GDM1 (cell line): ENCODE measurements at regions not wholly inside any gene's neighbourhood (a gene's known extent, or its start where the extent isn't known, plus 50 kb on each side); places are given as distances from the start of the nearest gene placed in this dataset.
"Not testable (repeated sequence)": the region's sequence is repeated elsewhere in the genome, so short reads cannot be mapped to it uniquely, and the experiment has no call there.

Source experiments
- DNase-seq: peaks from one replicate; lab custom pipeline; 2025; lab: John Stamatoyannopoulos, UW

DNA sequence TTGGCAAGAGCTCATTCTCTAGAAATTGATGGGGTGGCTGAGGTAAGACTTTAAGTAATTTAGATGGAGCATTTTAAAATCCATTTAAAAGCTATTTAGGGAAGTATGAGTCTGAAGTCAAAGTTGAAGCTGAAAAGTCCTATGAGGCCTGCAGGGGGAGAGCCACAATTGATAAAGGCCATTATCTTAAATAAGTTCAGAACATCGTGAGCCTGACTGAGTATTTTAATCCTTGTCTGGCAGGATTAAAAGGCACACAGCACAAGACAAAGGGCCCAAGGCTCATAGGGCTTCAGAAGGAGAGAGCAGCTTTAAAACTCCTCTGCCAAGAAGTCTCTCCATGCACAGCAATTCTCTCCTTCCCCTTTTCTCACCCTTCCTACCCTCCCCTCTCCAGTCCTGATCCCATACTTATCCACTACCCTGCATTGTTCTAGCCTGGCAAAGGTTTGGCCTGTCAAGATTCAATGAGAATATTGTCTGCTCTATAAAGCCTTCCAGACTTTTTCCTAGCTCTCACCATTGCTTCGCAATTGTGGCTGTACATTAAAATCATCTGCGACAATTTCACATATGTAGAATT, 1312.9 kb downstream of the FAM181B start:
- DNase-seq, result no peak

DNA sequence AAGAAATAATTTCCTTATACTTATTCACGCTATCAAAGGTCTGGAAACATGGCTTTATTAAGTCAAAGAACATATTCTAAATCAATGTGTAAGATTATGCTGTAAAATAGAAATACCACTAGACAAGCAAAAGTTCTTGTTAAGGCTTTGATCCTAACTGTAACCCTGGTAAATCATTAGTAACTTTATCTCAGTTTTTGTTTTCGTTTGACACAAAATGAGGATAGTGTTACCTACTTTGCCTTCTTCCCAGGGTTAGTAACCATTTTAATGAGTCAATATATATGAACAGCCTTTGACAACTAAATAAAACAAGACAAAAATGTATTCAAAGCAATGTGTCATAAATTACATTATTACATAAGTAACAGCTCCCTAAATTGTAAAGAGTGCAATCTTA, 1336.3 kb downstream of the FAM181B start:
- DNase-seq, result no peak

DNA sequence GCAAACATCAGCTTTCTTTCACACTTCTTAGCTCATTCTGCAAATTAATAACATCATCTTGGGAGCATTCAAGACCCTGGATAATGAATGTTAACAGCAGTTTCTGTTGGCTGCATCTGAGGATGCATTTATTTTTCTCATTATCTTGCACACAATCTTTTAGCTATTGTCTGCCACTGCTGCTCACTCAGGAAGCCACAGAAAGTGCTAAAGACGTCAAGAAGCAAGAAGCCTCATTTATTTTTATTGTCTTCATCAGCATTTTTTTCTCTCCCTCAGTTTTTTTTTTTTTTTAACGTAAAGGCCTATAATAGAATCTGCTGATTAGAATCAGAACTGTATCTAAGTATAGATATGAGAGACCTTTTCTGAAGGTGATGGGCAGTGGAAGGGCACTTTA, 1339.4 kb downstream of the FAM181B start:
- no peak for DNase-seq

DNA sequence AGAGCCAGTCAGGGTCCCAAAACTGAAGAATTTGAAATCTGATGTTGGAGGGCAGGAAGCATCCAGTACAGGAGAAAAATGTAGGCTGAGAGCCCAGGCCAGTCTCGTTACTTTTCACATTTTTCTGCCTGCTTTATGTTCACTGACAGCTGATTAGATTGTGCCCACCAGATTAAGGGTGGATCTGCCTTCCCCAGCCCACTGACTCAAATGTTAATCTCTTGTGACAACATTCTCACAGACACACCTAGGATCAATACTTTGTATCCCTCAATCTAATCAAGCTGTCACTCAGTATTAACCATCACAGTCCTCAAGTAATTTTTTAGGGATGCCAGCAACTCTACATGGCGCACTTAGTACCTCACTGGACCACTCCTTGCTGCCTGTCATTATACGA, 1345.3 kb downstream of the FAM181B start:
- no peak for DNase-seq

DNA sequence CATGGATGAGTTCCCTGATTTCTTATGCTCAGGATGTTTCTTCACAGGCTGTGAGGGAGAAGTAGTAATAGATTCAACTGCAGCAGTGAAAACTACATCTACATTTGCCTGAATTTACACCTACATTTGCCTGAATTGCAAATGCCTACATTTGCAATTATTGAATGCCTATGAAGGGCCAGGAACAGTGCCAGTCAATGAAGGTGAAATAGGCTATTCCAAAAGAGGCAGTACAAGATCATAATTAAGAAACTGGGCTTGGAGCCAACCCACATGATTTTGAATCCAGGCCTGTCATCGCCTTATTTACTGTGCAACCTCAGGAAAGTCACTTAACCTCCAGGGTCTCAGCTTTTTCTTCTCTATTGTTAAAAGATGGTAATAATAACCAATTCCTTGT, 1353.3 kb downstream of the FAM181B start:
- no peak for DNase-seq

DNA sequence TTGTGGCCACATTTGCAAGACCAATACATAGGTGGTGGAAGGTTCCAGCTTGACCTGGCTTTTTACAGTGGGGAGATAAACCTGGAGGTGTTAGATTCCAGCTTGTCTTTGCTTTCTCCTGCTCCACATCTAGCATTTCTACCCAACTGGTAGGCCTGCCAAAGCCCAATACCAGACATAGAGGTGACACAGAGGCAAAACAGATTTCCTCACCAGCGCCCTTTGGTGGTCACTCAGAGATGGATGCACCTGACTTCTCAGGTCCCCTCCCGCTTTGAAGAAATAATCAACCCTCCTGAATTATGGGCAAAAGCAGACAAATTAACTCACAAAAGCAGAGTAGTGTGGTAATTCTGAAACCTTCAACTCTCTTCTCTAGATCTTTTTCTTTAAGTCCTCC, 1356.2 kb downstream of the FAM181B start:
- no peak for DNase-seq

DNA sequence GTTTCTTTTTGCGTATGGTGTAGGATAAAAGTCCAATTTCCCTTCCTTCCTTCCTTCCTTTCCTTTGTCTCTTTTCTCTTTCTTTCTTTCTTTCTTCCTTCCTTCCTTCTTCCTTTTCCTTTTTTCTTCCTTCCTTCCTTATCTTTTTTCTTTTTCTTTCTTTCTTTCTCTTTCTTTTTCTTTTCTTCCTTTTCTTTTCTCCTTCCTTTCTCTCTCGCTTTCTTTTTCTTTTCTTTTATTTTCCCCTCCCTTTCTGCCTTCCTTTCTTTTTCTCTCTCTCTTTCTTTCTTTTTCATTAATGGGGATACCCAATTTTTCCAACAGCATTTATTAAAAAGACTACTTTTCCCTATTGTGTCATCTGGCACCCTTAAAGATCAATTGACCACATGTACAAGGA, 1359.7 kb downstream of the FAM181B start:
- no peak for DNase-seq

DNA sequence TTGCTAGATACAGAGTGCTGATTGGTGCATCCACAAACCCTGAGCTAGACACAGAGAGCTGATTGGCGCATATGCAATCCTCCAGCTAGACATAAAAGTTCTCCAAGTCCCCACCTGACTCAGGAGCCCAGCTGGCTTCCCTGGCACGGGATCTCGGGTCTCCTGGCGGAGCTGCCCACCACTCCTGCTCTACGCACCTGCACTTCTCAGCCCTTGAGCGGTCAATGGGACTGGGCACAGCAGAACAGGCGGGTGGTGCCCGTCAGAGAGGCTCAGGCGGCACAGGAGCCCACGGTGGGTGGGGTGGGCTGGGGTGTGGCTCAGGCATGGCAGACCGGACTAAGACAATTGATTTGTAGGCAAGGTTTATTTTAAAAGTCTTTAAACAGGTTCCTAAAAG, 1365.5 kb downstream of the FAM181B start:
- no peak for DNase-seq

DNA sequence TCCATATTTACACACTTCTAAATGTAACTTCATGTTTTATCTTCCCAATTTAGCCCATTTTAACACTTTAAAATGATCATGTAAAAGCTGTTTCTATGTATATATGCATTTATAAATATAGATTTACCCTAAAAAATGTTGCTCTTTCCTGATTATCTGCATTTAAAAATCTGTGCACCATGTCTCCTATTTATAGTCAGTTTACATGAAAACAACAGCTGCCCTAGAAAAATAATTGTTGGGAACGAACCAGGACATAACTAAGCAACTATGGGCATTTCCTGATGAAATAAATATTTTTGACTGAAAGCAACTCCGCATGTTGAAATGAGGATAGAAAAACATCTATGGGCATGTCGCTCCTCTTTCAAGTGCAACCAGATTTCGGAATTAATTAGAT, 1368.2 kb downstream of the FAM181B start:
- DNase-seq, result no peak

DNA sequence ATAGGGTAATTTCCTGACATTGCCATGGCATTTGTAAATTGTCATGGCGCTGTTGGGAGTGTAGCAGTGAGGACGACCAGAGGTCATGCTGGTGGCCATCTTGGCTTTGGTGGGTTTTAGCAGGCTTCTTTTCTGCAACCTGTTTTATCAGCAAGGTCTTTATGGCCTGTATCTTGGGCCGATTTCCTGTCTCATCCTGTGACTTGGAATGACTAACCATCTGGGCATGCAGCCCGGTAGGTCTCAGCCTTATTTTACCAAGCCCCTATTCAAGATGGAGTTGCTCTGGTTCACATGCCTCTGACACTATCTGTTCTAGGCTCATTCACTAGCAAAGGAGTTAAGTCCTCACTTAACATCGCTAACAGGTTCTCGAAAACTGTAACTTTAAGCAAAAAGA, 1374.2 kb downstream of the FAM181B start:
- no peak for DNase-seq

DNA sequence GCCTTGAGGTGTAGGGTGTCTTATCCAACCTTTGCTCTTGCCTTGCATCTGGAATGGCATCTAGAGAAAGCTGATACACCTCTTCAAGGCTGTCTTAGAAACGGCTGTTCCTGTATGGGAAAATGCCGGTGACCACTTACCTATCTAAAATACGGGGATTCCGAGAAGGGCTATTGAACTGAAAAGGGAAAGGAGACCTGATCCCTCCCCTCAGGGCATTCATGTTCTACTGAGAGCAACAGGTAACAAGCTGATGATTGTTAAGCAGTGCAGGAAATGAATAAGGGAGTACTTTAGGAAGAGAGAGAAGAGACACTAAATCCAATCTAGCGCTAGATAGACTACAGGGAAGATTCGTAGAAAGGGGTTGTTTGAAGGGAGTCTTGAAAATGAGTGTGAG, 1388.1 kb downstream of the FAM181B start:
- DNase-seq, result no peak

DNA sequence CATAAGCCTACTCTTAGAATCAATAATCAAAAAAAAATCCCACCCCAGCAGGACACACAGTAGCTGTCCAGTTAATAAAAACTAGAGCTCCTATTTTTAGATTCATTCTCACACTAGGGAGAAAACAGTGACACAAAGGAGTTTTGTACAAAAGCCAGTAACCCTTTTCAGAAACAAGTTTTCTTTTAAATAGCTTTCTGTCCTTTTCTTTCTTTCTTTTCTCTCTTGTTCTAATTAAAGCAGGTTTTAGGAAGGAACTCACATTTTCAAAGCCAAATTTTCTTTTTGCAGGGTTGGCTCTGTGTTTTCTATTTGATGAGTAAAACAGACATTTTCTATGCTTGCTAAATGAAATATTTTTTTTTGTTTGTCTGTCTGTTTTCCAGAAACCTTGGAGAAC, 1390.7 kb downstream of the FAM181B start:
- DNase-seq, result no peak

DNA sequence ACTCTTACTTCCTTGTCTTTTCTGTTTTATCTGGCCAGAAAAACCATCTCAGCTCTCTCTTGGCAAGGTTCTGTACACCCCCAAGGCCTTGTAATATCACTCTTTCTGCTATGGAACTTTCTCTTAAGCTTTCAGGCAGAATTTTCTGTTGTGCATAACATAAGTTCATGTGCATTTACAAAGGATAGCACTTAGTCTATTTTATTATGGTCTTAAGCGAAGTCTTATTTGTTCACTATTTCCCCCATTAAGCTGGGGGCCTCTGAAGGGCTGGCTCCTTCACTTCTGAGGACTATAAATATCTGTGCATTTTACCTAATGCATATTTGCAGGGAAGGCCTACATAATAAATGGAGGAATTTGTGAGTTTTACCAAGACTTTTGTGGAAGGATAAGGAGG, 1393.4 kb downstream of the FAM181B start:
- no peak for DNase-seq

DNA sequence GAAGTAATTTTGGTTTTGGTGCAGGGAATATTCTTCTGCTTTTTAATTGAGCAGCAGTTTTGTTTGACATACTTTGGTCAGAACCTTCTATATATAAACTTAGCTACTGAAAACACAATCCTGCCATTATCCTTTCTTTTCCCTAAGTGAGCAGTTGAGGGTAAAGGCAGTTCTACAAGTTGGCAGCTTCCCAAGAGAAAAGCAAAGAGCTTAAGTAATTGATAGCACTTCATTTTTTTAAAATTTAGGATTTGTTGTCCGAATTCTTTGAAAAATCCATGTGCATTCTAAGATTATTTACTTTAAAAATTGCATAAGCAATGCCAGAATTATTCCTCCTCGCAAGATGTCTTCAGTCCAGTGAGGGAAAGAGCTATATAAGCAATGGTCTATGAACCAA, 1394.1 kb downstream of the FAM181B start:
- no peak for DNase-seq

DNA sequence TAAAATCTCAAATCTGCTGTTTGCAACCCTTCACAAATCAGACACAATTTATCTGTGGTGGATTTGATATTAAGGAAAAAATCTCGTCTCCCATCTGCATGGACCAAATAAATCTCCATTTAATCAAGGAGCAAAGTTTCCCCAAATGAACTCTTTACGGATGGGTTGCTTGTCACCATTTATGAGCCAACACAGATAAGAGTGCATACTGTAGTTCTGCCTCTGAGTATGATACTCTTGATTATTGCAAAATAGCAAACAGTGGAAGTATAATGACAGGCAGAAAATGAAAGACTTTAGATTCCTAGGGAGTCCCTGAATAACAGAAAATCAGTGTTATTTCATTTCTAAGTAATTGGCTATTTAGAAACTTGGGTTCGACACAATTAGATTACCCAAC, 1395.9 kb downstream of the FAM181B start:
- DNase-seq, result no peak

DNA sequence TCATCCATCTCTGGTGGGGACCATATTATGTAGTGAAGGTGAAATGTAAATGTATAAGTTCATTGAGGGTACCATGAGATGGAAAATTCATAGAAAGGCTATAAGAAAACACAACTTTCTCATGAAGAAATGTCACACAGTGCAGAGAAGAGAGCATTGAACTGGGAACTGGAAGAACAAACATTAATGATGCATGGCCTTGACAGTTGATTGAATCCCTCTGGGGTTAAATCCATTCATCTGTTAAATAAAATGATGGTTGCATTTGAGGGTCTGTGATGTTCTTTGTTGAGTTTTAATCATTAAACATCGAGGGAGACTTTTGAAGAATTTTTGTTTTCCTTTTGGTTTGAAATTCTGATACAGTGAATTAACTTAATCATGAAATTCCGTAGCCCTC, 1401.4 kb downstream of the FAM181B start:
- DNase-seq, result no peak

DNA sequence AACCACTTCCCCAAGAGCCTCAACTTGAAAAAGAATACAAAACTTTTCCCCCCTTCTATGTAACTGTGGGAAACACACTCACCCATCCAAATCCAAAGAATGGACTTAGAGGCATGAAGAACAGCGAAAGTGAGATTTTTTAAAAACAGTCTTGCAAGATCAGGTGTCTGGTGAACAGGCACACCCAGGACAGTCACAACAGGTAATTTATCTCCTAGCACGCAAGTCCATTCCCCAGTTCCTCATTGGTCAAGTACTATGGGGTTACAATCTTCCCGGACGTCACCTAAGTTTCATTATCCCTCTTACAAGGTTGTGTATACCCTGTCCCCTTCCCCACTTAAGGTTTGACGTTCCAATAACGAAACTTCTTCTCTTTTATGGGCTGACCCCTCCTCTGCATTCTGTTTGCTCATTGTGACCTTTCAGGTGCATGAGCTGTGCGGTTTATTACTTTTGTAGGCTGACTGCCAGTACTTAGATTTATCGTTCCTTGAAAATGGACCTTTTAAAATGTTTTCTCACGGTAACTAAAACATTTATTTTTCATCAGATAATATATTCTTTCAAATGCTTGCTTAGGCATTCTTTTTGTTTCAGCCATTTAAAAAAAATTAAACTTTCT, 1401.9 kb downstream of the FAM181B start:
- no peak for DNase-seq

DNA sequence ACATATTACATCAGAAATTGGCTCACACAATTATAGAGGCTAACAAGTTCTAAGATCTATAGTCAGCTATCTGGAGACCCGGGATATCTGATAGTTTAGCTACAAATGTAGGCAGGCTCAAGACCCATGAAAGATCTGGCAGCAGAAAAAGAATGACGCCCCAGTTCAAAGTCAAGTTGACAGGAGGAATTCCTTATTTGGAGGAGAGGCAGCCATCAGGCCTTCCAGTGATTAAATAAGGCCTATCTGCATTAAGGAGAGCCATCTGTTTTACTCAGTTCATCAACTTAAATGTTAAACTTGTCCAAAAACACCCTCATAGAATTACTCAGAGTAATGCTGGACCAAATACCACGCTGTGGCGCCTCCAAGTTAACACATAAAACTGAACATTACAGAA, 1402.6 kb downstream of the FAM181B start:
- DNase-seq, result no peak

DNA sequence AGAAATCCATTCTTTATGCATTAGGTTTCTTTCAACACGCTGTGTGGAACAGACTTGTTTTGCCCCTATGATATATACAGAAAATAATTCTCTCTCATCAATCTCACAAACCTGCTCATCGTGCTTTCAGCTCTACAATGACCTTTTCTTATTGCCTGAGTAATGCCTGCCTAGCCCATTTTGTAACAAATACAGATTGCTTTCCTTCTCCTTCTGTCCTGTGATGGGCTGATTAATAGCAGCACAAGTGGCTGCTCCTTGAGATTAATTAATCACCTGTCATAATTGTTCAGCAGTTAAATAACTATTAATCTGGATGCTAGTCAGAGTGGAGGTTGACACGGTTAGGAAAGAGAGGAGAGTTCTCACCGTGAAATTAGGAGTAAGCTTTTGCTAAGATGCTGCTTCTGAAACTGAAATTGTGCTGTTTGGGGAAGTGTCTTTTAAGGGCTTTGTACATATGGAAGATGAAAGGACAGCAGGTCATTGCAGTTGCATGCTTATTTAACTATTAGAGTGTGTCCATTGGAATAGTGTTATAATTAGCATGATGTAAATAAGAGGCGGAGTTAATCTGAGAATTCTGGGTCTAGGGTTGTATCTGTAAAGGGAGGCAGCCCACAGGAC, 1430.5 kb downstream of the FAM181B start:
- DNase-seq, result no peak

DNA sequence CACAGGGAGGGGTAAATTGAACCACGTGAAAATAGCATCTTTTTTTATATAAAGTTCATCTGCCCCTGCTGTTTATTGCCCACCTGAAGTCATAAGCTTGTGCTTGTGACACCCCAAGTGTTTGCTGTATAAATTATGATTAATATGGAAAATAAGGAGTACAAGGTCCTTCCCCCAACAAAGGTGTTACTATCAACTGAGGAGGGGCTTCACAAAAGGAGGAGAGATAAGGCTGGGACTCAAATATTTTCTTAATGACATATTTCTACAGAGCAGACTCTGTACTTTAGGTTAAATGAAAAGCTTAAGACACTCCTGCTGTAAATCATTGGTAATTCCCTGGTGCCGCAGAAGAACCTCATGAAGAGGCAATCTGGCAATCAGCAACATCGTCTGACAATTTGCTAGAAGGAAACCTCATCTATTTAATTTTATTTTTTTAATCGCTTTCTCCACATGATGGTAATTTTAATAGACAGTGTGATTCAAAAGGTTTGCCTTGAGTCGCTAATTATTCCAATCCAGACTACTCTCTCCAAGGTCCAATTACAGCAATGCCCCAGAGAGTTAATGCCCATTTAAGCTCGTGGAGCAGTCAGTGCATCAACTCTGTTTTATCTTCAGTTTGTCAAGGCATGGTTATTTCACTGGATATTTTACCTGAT, 1432.4 kb downstream of the FAM181B start:
- DNase-seq, result no peak

DNA sequence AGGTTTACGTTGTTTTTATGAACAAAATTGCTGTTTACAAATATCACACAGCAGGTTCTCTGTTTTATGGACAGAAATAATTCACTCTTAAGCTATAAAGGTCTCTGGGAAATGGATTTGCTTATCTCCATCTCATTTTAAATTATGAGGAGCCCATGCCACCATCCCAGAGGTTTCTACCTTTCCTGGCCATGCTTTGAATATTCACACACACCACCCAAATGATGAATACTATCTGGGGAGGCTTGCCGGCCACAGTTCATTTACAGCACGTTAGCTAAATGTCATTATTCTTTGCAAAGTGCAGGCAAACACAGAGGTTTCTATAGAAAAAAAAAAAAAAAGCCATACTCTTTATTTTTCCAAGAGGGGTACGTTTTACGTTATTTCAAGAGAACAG, 1446.7 kb downstream of the FAM181B start:
- DNase-seq, result no peak

DNA sequence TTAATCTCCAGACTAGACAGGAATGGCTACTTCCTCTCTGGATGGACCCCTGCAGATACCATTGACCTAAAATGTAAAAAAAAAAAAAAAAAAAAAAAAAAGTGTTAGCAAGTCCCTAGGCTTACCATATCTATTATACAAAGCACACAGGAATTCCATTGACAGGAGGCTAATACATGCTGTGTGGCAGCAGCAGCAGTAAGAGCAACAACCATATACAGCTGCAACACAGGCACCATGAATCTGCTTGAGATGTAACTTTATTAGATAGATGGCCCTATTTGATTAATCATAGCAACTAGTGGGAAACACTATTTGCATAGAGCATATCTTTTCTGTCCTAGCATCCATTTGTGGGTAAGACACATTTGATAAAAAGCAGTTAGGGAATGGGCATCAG, 1447.1 kb downstream of the FAM181B start:
- DNase-seq, result no peak

DNA sequence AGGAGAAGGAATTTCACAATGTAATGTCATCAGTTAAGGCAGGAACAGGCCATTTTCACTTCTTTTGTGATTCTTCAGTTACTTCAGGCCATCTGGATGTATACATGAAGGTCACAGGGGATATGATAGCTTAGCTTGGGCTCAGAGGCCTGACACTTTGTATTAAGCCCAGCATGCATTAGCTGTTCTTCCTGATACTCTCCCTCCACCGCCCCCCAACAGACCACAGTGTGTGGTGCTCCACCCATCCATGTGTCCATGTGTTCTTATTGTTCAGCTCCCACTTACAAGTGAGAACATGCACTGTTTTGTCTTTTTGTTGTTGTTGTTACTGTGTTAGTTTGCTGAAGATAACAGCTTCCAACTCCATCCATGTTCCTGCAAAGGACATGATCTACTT, 1453.4 kb downstream of the FAM181B start:
- not testable (repeated sequence) for DNase-seq
